GM23338 (cell line): ENCODE measurements at regions not wholly inside any gene's neighbourhood (a gene's known extent, or its start where the extent isn't known, plus 50 kb on each side); places are given as distances from the start of the nearest gene placed in this dataset.

ENCODE experiments used
- ATAC-seq: fragments of 200-7000 bp; cut with Tn5 transposase; 3 replicates; pipeline ENCODE4 v1.9.1; 2020
- DNase-seq: peaks from one replicate; pipeline ENCODE4 v3.0.0-alpha.2; 2015; ENCODE audit warnings: low spot score
- H2AFZ ChIP-seq: fragments of 200-600 bp; sonication (generic); 2 replicates; pipeline ENCODE4 v1.8.0; 2016; ENCODE audit warnings: antibody characterized with exemption, mild to moderate bottlenecking, moderate library complexity
- H3F3A ChIP-seq: fragments of 200-600 bp; sonication (generic); replicated peaks from 2 replicates; pipeline ENCODE4 v1.8.0; 2017; ENCODE audit warnings: antibody characterized with exemption, mixed run types, low read depth
- H3K27ac ChIP-seq: fragments of 200-600 bp; sonication (generic); 2 replicates; pipeline ENCODE4 v1.6.1; 2016; ENCODE audit warnings: low read depth
- H3K27me3 ChIP-seq: fragments of 200-600 bp; sonication (generic); 2 replicates; pipeline ENCODE4 v1.8.0; 2016; ENCODE audit warnings: mild to moderate bottlenecking, mixed run types, moderate library complexity; ENCODE audit not compliant: insufficient read depth
- H3K36me3 ChIP-seq: fragments of 200-600 bp; sonication (generic); 2 replicates; pipeline ENCODE4 v1.8.0; 2016; ENCODE audit warnings: mild to moderate bottlenecking; ENCODE audit not compliant: insufficient read depth
- H3K4me1 ChIP-seq: fragments of 200-600 bp; sonication (generic); 2 replicates; pipeline ENCODE4 v1.8.0; 2016; ENCODE audit warnings: mild to moderate bottlenecking, moderate library complexity; ENCODE audit not compliant: insufficient read depth
- H3K4me2 ChIP-seq: fragments of 200-600 bp; sonication (generic); 2 replicates; pipeline ENCODE4 v1.7.1; 2017; ENCODE audit warnings: mixed run types
- H3K4me3 ChIP-seq: fragments of 200-600 bp; sonication (generic); 2 replicates; pipeline ENCODE4 v1.6.1; 2016; ENCODE audit warnings: mixed run types
- H3K79me2 ChIP-seq: fragments of 200-600 bp; sonication (generic); replicated peaks from 2 replicates; pipeline ENCODE4 v1.8.0; 2017; ENCODE audit warnings: mild to moderate bottlenecking; ENCODE audit not compliant: insufficient read depth
- H3K9me2 ChIP-seq: fragments of 200-600 bp; sonication (generic); 2 replicates; pipeline ENCODE4 v1.8.0; 2017; ENCODE audit not compliant: insufficient read depth
- H4K20me1 ChIP-seq: fragments of 200-600 bp; sonication (generic); replicated peaks from 2 replicates; pipeline ENCODE4 v1.8.0; 2017; ENCODE audit warnings: mild to moderate bottlenecking; ENCODE audit not compliant: insufficient read depth
- H3K27ac Mint-ChIP-seq: 2 replicates; pipeline ENCODE4 v1.8.0; 2020; ENCODE audit warnings: inconsistent platforms, mild to moderate bottlenecking, moderate library complexity, mixed read lengths
- H3K27me3 Mint-ChIP-seq: 3 replicates; pipeline ENCODE4 v1.8.0; 2022; ENCODE audit warnings: low read depth, mild to moderate bottlenecking, moderate library complexity, mixed read lengths, inconsistent platforms; ENCODE audit not compliant: insufficient read depth, poor library complexity
- H3K36me3 Mint-ChIP-seq: 3 replicates; pipeline ENCODE4 v1.8.0; 2021; ENCODE audit warnings: low read depth, mild to moderate bottlenecking, inconsistent platforms, moderate library complexity, mixed read lengths
- H3K4me1 Mint-ChIP-seq: 3 replicates; pipeline ENCODE4 v1.8.0; 2020; ENCODE audit warnings: mild to moderate bottlenecking, inconsistent platforms, mixed read lengths
- H3K4me3 Mint-ChIP-seq: 3 replicates; pipeline ENCODE4 v1.8.0; 2021; ENCODE audit warnings: moderate library complexity, mild to moderate bottlenecking, inconsistent platforms, mixed read lengths
- H3K9me3 Mint-ChIP-seq: 3 replicates; pipeline ENCODE4 v1.8.0; 2020; ENCODE audit warnings: moderate library complexity, mild to moderate bottlenecking, inconsistent platforms, mixed read lengths
- CREB1 ChIP-seq: fragments of 250-450 bp; sonication (Bioruptor Pico); IDR thresholded peaks from 2 replicates; pipeline ENCODE4 v1.5.0; 2020; ENCODE audit warnings: low read depth, mild to moderate bottlenecking, moderate library complexity
- EZH2 ChIP-seq: fragments of 200-600 bp; sonication (generic); IDR thresholded peaks from one replicate; pipeline ENCODE4 v1.8.0; 2017; ENCODE audit warnings: antibody characterized with exemption, mild to moderate bottlenecking, low read depth; ENCODE audit not compliant: unreplicated experiment
- EZH2phosphoT487 ChIP-seq: fragments of 200-600 bp; sonication (generic); IDR thresholded peaks from one replicate; pipeline ENCODE4 v1.8.1; 2018; ENCODE audit warnings: antibody characterized with exemption; ENCODE audit not compliant: unreplicated experiment
- JUNB ChIP-seq: IDR thresholded peaks from one replicate; pipeline ENCODE4 v1.6.1; 2016; ENCODE audit warnings: antibody characterized with exemption; ENCODE audit not compliant: unreplicated experiment
- NANOG ChIP-seq: IDR thresholded peaks from 2 replicates; pipeline ENCODE4 v1.6.1; 2016; ENCODE audit warnings: antibody characterized with exemption, borderline replicate concordance
- POLR2AphosphoS5 ChIP-seq: IDR thresholded peaks from 2 replicates; pipeline ENCODE4 v1.6.1; 2016; ENCODE audit warnings: antibody characterized with exemption, low read depth
- STAT1 ChIP-seq: IDR thresholded peaks from one replicate; pipeline ENCODE4 v1.6.1; 2016; ENCODE audit warnings: antibody characterized with exemption; ENCODE audit not compliant: unreplicated experiment
- ZNF114 ChIP-seq: fragments of 250-450 bp; sonication (Bioruptor Pico); IDR thresholded peaks from 2 replicates; pipeline ENCODE4 v1.5.0; 2020; ENCODE audit warnings: mild to moderate bottlenecking, moderate library complexity
- ZNF331 ChIP-seq: fragments of 250-450 bp; sonication (Bioruptor Pico); IDR thresholded peaks from 2 replicates; pipeline ENCODE4 v1.5.0; 2020; ENCODE audit warnings: low read depth, mild to moderate bottlenecking, moderate library complexity
- TF ChIP-seq, protein P1 (sequence below): IDR thresholded peaks from one replicate; pipeline ENCODE4 v1.6.1; 2018; ENCODE audit warnings: antibody characterized with exemption; ENCODE audit not compliant: unreplicated experiment
- TF ChIP-seq, protein P2 (sequence below): IDR thresholded peaks from 2 replicates; pipeline ENCODE4 v1.6.1; 2016; ENCODE audit warnings: antibody characterized with exemption
- TF ChIP-seq, protein P3 (sequence below), 2 experiments: fragments of 200-600 bp in 1 of 2; sonication (generic) in 1 of 2; conservative IDR thresholded peaks; 2 replicates each; pipeline versions ENCODE4 v1.5.1 to v1.6.1; 2016 to 2017; ENCODE audit warnings: antibody characterized with exemption in 2 of 2, low read depth in 2 of 2, mild to moderate bottlenecking in 2 of 2, moderate library complexity in 1 of 2
- TF ChIP-seq, protein P4 (sequence below): fragments of 250-450 bp; sonication (Bioruptor Pico); IDR thresholded peaks from 2 replicates; pipeline ENCODE4 v1.5.0; 2020; ENCODE audit warnings: mild to moderate bottlenecking, moderate library complexity

DNA sequence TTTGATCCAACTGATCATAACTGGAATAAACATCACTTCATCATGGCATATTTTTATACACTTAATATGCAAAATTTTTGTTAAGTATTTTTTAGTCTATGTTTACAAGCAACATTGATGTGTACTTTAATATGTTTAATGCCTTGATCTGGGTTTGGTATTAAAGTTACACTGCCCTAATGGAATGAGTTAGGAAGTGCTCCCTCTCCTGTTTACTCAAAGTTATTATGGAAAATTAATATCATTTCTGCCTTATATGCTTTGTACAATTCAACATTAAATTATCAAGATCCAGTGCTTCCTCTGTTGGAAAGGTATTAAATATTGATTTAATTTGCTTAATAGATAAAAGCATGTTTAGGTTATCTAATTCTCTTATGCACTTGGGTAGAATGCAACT is 927.3 kb upstream of the RAG2 start:
- Histone ChIP-seq H3F3A (no peaks in the 10 kb centered on the region), H4K20me1 (no peaks in the 10 kb centered on the region), H3K79me2 (no peaks in the 10 kb centered on the region), H3K4me1 (no peaks in the 10 kb centered on the region), H3K4me3 (no peak overlapping the region), H3K36me3 (peaks cover 4% of the 10 kb centered on the region), H3K27ac (no peak overlapping the region), H2AFZ (no peak overlapping the region), H3K9me2 (no peaks in the 10 kb centered on the region), H3K27me3 (no peaks in the 10 kb centered on the region), H3K4me2 (no peak overlapping the region)
- no peak overlapping the region for H3K27ac Mint-ChIP-seq
- no peak for TF ChIP-seq NANOG
- TF ChIP-seq, protein P1, sequence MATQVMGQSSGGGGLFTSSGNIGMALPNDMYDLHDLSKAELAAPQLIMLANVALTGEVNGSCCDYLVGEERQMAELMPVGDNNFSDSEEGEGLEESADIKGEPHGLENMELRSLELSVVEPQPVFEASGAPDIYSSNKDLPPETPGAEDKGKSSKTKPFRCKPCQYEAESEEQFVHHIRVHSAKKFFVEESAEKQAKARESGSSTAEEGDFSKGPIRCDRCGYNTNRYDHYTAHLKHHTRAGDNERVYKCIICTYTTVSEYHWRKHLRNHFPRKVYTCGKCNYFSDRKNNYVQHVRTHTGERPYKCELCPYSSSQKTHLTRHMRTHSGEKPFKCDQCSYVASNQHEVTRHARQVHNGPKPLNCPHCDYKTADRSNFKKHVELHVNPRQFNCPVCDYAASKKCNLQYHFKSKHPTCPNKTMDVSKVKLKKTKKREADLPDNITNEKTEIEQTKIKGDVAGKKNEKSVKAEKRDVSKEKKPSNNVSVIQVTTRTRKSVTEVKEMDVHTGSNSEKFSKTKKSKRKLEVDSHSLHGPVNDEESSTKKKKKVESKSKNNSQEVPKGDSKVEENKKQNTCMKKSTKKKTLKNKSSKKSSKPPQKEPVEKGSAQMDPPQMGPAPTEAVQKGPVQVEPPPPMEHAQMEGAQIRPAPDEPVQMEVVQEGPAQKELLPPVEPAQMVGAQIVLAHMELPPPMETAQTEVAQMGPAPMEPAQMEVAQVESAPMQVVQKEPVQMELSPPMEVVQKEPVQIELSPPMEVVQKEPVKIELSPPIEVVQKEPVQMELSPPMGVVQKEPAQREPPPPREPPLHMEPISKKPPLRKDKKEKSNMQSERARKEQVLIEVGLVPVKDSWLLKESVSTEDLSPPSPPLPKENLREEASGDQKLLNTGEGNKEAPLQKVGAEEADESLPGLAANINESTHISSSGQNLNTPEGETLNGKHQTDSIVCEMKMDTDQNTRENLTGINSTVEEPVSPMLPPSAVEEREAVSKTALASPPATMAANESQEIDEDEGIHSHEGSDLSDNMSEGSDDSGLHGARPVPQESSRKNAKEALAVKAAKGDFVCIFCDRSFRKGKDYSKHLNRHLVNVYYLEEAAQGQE: no peak
- no peak for TF ChIP-seq ZNF331
- TF ChIP-seq JUNB: no peak
- no peak for TF ChIP-seq EZH2
- TF ChIP-seq ZNF114 (CRISPR knock-in tag): no peak
- TF ChIP-seq, protein P2, sequence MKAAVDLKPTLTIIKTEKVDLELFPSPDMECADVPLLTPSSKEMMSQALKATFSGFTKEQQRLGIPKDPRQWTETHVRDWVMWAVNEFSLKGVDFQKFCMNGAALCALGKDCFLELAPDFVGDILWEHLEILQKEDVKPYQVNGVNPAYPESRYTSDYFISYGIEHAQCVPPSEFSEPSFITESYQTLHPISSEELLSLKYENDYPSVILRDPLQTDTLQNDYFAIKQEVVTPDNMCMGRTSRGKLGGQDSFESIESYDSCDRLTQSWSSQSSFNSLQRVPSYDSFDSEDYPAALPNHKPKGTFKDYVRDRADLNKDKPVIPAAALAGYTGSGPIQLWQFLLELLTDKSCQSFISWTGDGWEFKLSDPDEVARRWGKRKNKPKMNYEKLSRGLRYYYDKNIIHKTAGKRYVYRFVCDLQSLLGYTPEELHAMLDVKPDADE: no peak
- no peak for TF ChIP-seq CREB1
- no peak for TF ChIP-seq EZH2phosphoT487
- TF ChIP-seq STAT1: no peak
- TF ChIP-seq, protein P3, sequence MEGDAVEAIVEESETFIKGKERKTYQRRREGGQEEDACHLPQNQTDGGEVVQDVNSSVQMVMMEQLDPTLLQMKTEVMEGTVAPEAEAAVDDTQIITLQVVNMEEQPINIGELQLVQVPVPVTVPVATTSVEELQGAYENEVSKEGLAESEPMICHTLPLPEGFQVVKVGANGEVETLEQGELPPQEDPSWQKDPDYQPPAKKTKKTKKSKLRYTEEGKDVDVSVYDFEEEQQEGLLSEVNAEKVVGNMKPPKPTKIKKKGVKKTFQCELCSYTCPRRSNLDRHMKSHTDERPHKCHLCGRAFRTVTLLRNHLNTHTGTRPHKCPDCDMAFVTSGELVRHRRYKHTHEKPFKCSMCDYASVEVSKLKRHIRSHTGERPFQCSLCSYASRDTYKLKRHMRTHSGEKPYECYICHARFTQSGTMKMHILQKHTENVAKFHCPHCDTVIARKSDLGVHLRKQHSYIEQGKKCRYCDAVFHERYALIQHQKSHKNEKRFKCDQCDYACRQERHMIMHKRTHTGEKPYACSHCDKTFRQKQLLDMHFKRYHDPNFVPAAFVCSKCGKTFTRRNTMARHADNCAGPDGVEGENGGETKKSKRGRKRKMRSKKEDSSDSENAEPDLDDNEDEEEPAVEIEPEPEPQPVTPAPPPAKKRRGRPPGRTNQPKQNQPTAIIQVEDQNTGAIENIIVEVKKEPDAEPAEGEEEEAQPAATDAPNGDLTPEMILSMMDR (conservative IDR thresholded peaks at IDR 0.05; ENCODE audit: low read depth in 2 of 2): no peak
- no peak for TF ChIP-seq POLR2AphosphoS5
- TF ChIP-seq, protein P4, sequence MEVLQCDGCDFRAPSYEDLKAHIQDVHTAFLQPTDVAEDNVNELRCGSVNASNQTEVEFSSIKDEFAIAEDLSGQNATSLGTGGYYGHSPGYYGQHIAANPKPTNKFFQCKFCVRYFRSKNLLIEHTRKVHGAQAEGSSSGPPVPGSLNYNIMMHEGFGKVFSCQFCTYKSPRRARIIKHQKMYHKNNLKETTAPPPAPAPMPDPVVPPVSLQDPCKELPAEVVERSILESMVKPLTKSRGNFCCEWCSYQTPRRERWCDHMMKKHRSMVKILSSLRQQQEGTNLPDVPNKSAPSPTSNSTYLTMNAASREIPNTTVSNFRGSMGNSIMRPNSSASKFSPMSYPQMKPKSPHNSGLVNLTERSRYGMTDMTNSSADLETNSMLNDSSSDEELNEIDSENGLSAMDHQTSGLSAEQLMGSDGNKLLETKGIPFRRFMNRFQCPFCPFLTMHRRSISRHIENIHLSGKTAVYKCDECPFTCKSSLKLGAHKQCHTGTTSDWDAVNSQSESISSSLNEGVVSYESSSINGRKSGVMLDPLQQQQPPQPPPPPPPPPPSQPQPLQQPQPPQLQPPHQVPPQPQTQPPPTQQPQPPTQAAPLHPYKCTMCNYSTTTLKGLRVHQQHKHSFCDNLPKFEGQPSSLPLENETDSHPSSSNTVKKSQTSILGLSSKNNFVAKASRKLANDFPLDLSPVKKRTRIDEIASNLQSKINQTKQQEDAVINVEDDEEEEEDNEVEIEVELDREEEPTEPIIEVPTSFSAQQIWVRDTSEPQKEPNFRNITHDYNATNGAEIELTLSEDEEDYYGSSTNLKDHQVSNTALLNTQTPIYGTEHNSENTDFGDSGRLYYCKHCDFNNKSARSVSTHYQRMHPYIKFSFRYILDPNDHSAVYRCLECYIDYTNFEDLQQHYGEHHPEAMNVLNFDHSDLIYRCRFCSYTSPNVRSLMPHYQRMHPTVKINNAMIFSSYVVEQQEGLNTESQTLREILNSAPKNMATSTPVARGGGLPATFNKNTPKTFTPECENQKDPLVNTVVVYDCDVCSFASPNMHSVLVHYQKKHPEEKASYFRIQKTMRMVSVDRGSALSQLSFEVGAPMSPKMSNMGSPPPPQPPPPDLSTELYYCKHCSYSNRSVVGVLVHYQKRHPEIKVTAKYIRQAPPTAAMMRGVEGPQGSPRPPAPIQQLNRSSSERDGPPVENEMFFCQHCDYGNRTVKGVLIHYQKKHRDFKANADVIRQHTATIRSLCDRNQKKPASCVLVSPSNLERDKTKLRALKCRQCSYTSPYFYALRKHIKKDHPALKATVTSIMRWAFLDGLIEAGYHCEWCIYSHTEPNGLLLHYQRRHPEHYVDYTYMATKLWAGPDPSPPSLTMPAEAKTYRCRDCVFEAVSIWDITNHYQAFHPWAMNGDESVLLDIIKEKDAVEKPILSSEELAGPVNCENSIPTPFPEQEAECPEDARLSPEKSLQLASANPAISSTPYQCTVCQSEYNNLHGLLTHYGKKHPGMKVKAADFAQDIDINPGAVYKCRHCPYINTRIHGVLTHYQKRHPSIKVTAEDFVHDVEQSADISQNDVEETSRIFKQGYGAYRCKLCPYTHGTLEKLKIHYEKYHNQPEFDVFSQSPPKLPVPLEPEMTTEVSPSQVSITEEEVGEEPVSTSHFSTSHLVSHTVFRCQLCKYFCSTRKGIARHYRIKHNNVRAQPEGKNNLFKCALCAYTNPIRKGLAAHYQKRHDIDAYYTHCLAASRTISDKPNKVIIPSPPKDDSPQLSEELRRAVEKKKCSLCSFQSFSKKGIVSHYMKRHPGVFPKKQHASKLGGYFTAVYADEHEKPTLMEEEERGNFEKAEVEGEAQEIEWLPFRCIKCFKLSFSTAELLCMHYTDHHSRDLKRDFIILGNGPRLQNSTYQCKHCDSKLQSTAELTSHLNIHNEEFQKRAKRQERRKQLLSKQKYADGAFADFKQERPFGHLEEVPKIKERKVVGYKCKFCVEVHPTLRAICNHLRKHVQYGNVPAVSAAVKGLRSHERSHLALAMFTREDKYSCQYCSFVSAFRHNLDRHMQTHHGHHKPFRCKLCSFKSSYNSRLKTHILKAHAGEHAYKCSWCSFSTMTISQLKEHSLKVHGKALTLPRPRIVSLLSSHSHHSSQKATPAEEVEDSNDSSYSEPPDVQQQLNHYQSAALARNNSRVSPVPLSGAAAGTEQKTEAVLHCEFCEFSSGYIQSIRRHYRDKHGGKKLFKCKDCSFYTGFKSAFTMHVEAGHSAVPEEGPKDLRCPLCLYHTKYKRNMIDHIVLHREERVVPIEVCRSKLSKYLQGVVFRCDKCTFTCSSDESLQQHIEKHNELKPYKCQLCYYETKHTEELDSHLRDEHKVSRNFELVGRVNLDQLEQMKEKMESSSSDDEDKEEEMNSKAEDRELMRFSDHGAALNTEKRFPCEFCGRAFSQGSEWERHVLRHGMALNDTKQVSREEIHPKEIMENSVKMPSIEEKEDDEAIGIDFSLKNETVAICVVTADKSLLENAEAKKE (CRISPR knock-in tag): no peak
- DNase-seq (no peak), ATAC-seq (no peak)
- H3K4me3 Mint-ChIP-seq: no peak overlapping the region
- H3K9me3 Mint-ChIP-seq: peaks cover 38% of the 10 kb centered on the region
- no peaks in the 10 kb centered on the region for H3K27me3 Mint-ChIP-seq
- H3K36me3 Mint-ChIP-seq: peaks cover 24% of the 10 kb centered on the region
- H3K4me1 Mint-ChIP-seq: no peaks in the 10 kb centered on the region
